ENCODE measurements at regions not wholly inside any gene's neighbourhood (a gene's known extent, or its start where the extent isn't known, plus 50 kb on each side); places are given as distances from the start of the nearest gene placed in this dataset.
"Not testable (repeated sequence)": the region's sequence is repeated elsewhere in the genome, so short reads cannot be mapped to it uniquely, and the experiment has no call there.

GRCh38 chr16:65698791-65699321, 577.0 kb upstream of the CDH11 start:
- H3K4me1 ChIP-seq (ENCODE audit: control insufficient read depth, low read length): no peaks in the 10 kb centered on the region
- H3K27ac ChIP-seq (ENCODE audit: low read depth, low read length): no peak overlapping the region
- H3K4me3 ChIP-seq (ENCODE audit: low read length): no peak overlapping the region
- no peaks in the 10 kb centered on the region for H3F3A ChIP-seq (ENCODE audit: control insufficient read depth, insufficient read depth)
- no peak overlapping the region for H3K4me2 ChIP-seq (ENCODE audit: low read length)
- H4K20me1 ChIP-seq (ENCODE audit: control insufficient read depth, insufficient read depth, low read depth, low read length): no peaks in the 10 kb centered on the region
- no peaks in the 10 kb centered on the region for H3K36me3 ChIP-seq (ENCODE audit: control insufficient read depth, low read length)
- H3K27me3 ChIP-seq (ENCODE audit: control insufficient read depth, low read length): no peaks in the 10 kb centered on the region
- no peaks in the 10 kb centered on the region for H3K9me2 ChIP-seq (replicated peaks; ENCODE audit: control insufficient read depth, low read length)
- no peaks in the 10 kb centered on the region for H3K79me2 ChIP-seq (ENCODE audit: control insufficient read depth, low read length)
- no peaks in the 10 kb centered on the region for H3K9me3 ChIP-seq (ENCODE audit: control insufficient read depth, insufficient read depth, low read length)
- TF ChIP-seq EZH2phosphoT487 (IDR thresholded peaks at IDR 0.05; ENCODE audit: borderline replicate concordance, low read length) (no peak), CTCF (IDR thresholded peaks at IDR 0.05; ENCODE audit: low read depth, low read length, poor library complexity, severe bottlenecking) (no peak)

- no peaks in the 10 kb centered on the region for H3K27me3 ChIP-seq (ENCODE audit: control insufficient read depth, low read length)
- no peaks in the 10 kb centered on the region for H3K9me3 ChIP-seq (ENCODE audit: control insufficient read depth, insufficient read depth, low read length)
- H3K4me1 ChIP-seq (ENCODE audit: control insufficient read depth, low read length): no peaks in the 10 kb centered on the region
- no peak overlapping the region for H3K4me3 ChIP-seq (ENCODE audit: low read length)
- TF ChIP-seq CTCF (IDR thresholded peaks at IDR 0.05; ENCODE audit: low read depth, low read length, poor library complexity, severe bottlenecking): no peak
- no peak for TF ChIP-seq EZH2phosphoT487 (IDR thresholded peaks at IDR 0.05; ENCODE audit: borderline replicate concordance, low read length)
- no peak overlapping the region for H3K4me2 ChIP-seq (ENCODE audit: low read length)
- H3K36me3 ChIP-seq (ENCODE audit: control insufficient read depth, low read length): no peaks in the 10 kb centered on the region
- H3F3A ChIP-seq (ENCODE audit: control insufficient read depth, insufficient read depth): no peaks in the 10 kb centered on the region
- H3K79me2 ChIP-seq (ENCODE audit: control insufficient read depth, low read length): no peaks in the 10 kb centered on the region
- H4K20me1 ChIP-seq (ENCODE audit: control insufficient read depth, insufficient read depth, low read depth, low read length): no peaks in the 10 kb centered on the region
- no peak overlapping the region for H3K27ac ChIP-seq (ENCODE audit: low read depth, low read length)
- no peaks in the 10 kb centered on the region for H3K9me2 ChIP-seq (replicated peaks; ENCODE audit: control insufficient read depth, low read length)
These were observed 575.7 kb upstream of the CDH11 start for GRCh38 chr16:65697521-65697920.

- H3F3A ChIP-seq (ENCODE audit: control insufficient read depth, insufficient read depth): no peaks in the 10 kb centered on the region
- no peaks in the 10 kb centered on the region for H3K36me3 ChIP-seq (ENCODE audit: control insufficient read depth, low read length)
- no peak for TF ChIP-seq EZH2phosphoT487 (IDR thresholded peaks at IDR 0.05; ENCODE audit: borderline replicate concordance, low read length)
- TF ChIP-seq CTCF (IDR thresholded peaks at IDR 0.05; ENCODE audit: low read depth, low read length, poor library complexity, severe bottlenecking): no peak
- no peak overlapping the region for H3K27ac ChIP-seq (ENCODE audit: low read depth, low read length)
- no peaks in the 10 kb centered on the region for H3K27me3 ChIP-seq (ENCODE audit: control insufficient read depth, low read length)
- no peaks in the 10 kb centered on the region for H3K9me2 ChIP-seq (replicated peaks; ENCODE audit: control insufficient read depth, low read length)
- H3K4me3 ChIP-seq (ENCODE audit: low read length): no peak overlapping the region
- H3K79me2 ChIP-seq (ENCODE audit: control insufficient read depth, low read length): no peaks in the 10 kb centered on the region
- H4K20me1 ChIP-seq (ENCODE audit: control insufficient read depth, insufficient read depth, low read depth, low read length): no peaks in the 10 kb centered on the region
- H3K9me3 ChIP-seq (ENCODE audit: control insufficient read depth, insufficient read depth, low read length): no peaks in the 10 kb centered on the region
- H3K4me2 ChIP-seq (ENCODE audit: low read length): no peak overlapping the region
- no peaks in the 10 kb centered on the region for H3K4me1 ChIP-seq (ENCODE audit: control insufficient read depth, low read length)
These were observed 575.2 kb upstream of the CDH11 start for GRCh38 chr16:65697065-65697464.

- not testable (repeated sequence) for H3K9me2 ChIP-seq (replicated peaks; ENCODE audit: control insufficient read depth, low read length); H3K36me3 ChIP-seq (ENCODE audit: control insufficient read depth, low read length)
These were observed 570.0 kb upstream of the CDH11 start for GRCh38 chr16:65691846-65692245.

More at GRCh38 chr16:65691846-65692245, 570.0 kb upstream of the CDH11 start:
- H3K27ac ChIP-seq (ENCODE audit: low read depth, low read length); H3K79me2 ChIP-seq (ENCODE audit: control insufficient read depth, low read length); H3F3A ChIP-seq (ENCODE audit: control insufficient read depth, insufficient read depth); H3K4me3 ChIP-seq (ENCODE audit: low read length); H3K9me3 ChIP-seq (ENCODE audit: control insufficient read depth, insufficient read depth, low read length); H3K4me1 ChIP-seq (ENCODE audit: control insufficient read depth, low read length); H3K4me2 ChIP-seq (ENCODE audit: low read length); H4K20me1 ChIP-seq (ENCODE audit: control insufficient read depth, insufficient read depth, low read depth, low read length); H3K27me3 ChIP-seq (ENCODE audit: control insufficient read depth, low read length): not testable (repeated sequence)

Measured in DOHH2 (cell line).